ENCODE measurements at regions not wholly inside any gene's neighbourhood (a gene's known extent, or its start where the extent isn't known, plus 50 kb on each side); places are given as distances from the start of the nearest gene placed in this dataset.

DNA sequence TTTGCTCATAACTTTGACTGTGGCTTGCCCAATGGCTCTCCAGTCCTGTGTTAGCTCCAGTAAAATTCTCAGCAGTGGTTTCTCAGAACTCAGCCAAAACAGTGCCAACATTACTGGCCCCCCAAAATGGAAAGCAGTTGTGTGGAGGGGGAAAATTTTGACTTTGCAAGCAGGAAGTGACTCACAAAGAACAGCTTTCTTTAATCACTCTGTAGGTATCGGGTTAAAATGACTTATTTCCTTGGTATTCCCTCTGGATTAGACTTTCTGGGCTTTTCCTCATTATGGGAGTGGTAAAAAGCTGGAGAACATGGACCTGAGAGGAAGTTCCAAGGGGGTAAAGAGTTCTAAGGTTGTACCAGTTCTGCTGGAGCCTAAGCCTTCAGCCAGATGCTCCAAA is 175.7 kb upstream of the RND3 start:
- no peak overlapping the region for H3K27ac ChIP-seq (ENCODE audit: low read length)
- no peaks in the 10 kb centered on the region for H3K4me1 ChIP-seq (ENCODE audit: control insufficient read depth, insufficient read depth, low read length)
- ChIA-PET CTCF (no interaction called here), POLR2A (no interaction called here)
- DNase-seq (ENCODE audit: low read depth, low spot score) (no peak), ATAC-seq (no peak)
- in situ Hi-C loops (cut with HindIII; ENCODE audit: low pct_unique_long_range_greater_than_20kb, low sequenced_read_pairs), result no loop called here
- no peak for TF ChIP-seq POLR2AphosphoS5 (IDR thresholded peaks at IDR 0.05; ENCODE audit: low read depth, low read length)
- TF ChIP-seq, protein P1, sequence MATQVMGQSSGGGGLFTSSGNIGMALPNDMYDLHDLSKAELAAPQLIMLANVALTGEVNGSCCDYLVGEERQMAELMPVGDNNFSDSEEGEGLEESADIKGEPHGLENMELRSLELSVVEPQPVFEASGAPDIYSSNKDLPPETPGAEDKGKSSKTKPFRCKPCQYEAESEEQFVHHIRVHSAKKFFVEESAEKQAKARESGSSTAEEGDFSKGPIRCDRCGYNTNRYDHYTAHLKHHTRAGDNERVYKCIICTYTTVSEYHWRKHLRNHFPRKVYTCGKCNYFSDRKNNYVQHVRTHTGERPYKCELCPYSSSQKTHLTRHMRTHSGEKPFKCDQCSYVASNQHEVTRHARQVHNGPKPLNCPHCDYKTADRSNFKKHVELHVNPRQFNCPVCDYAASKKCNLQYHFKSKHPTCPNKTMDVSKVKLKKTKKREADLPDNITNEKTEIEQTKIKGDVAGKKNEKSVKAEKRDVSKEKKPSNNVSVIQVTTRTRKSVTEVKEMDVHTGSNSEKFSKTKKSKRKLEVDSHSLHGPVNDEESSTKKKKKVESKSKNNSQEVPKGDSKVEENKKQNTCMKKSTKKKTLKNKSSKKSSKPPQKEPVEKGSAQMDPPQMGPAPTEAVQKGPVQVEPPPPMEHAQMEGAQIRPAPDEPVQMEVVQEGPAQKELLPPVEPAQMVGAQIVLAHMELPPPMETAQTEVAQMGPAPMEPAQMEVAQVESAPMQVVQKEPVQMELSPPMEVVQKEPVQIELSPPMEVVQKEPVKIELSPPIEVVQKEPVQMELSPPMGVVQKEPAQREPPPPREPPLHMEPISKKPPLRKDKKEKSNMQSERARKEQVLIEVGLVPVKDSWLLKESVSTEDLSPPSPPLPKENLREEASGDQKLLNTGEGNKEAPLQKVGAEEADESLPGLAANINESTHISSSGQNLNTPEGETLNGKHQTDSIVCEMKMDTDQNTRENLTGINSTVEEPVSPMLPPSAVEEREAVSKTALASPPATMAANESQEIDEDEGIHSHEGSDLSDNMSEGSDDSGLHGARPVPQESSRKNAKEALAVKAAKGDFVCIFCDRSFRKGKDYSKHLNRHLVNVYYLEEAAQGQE (IDR thresholded peaks at IDR 0.05; ENCODE audit: insufficient read depth in 1 of 2, low read depth in 2 of 2, low read length in 1 of 2), result no peak
- TF ChIP-seq, protein P2, sequence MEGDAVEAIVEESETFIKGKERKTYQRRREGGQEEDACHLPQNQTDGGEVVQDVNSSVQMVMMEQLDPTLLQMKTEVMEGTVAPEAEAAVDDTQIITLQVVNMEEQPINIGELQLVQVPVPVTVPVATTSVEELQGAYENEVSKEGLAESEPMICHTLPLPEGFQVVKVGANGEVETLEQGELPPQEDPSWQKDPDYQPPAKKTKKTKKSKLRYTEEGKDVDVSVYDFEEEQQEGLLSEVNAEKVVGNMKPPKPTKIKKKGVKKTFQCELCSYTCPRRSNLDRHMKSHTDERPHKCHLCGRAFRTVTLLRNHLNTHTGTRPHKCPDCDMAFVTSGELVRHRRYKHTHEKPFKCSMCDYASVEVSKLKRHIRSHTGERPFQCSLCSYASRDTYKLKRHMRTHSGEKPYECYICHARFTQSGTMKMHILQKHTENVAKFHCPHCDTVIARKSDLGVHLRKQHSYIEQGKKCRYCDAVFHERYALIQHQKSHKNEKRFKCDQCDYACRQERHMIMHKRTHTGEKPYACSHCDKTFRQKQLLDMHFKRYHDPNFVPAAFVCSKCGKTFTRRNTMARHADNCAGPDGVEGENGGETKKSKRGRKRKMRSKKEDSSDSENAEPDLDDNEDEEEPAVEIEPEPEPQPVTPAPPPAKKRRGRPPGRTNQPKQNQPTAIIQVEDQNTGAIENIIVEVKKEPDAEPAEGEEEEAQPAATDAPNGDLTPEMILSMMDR (IDR thresholded peaks at IDR 0.05), result no peak
- TF ChIP-seq TCF7L2 (IDR thresholded peaks at IDR 0.05; ENCODE audit: low read depth, low read length), result no peak
- no peak for TF ChIP-seq SIN3A (IDR thresholded peaks at IDR 0.05; ENCODE audit: borderline replicate concordance, insufficient read depth, low read depth, low read length)
- H3K4me3 ChIP-seq (ENCODE audit: low read depth in 2 of 2, low read length in 2 of 2), result no peak overlapping the region
- H3K27me3 ChIP-seq (ENCODE audit: control insufficient read depth, insufficient read depth, low read length), result no peaks in the 10 kb centered on the region
- no TSS peak for BruUV-seq (replicated peaks)
- no peaks in the 10 kb centered on the region for H3K9me3 ChIP-seq (ENCODE audit: control insufficient read depth, insufficient read depth, low read depth, low read length)
- intact Hi-C loops (cut with micrococcal nuclease; ENCODE audit: unreplicated experiment), result no loop called here
- no peaks in the 10 kb centered on the region for H3K36me3 ChIP-seq (ENCODE audit: control insufficient read depth, insufficient read depth, low read length)

DNA sequence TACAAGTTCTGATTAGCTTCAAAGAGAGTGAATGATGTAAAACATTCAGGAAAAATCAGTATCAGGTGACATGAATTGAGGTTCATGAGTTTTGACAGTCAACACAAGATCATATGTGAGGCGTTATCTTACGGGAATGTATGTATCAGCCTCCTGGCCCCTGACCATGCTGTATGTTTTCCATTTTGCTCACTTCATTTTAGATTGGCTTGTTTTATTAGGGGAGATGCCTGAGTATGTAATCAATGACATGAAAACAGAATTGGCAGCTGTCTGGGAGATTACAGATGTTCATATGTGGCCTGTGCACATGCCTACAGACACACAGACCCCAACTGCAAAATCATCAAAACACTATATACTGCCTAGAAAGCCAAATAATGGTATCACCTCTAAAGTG is 168.5 kb upstream of the RND3 start:
- Histone ChIP-seq H3K36me3 (ENCODE audit: control insufficient read depth, insufficient read depth, low read length) (no peaks in the 10 kb centered on the region), H3K9me3 (ENCODE audit: control insufficient read depth, insufficient read depth, low read depth, low read length) (no peaks in the 10 kb centered on the region; the same call in 1 of the 2 replicates), H3K27me3 (ENCODE audit: control insufficient read depth, insufficient read depth, low read length) (no peaks in the 10 kb centered on the region), H3K4me1 (ENCODE audit: control insufficient read depth, insufficient read depth, low read length) (no peaks in the 10 kb centered on the region), H3K4me3 (ENCODE audit: low read depth in 2 of 2, low read length in 2 of 2) (no peak overlapping the region), H3K27ac (ENCODE audit: low read length) (no peak overlapping the region)
- ATAC-seq (no peak), DNase-seq (ENCODE audit: low read depth, low spot score) (no peak)
- BruUV-seq (replicated peaks), result no TSS peak
- ChIA-PET POLR2A (no interaction called here), CTCF (no interaction called here)
- TF ChIP-seq, protein P1 (IDR thresholded peaks at IDR 0.05; ENCODE audit: insufficient read depth in 1 of 2, low read depth in 2 of 2, low read length in 1 of 2), result no peak
- TF ChIP-seq SIN3A (IDR thresholded peaks at IDR 0.05; ENCODE audit: borderline replicate concordance, insufficient read depth, low read depth, low read length), result no peak
- no peak for TF ChIP-seq POLR2AphosphoS5 (IDR thresholded peaks at IDR 0.05; ENCODE audit: low read depth, low read length)
- TF ChIP-seq, protein P2 (IDR thresholded peaks at IDR 0.05), result no peak
- TF ChIP-seq TCF7L2 (IDR thresholded peaks at IDR 0.05; ENCODE audit: low read depth, low read length), result no peak
- intact Hi-C loops (cut with micrococcal nuclease; ENCODE audit: unreplicated experiment), result no loop called here
- in situ Hi-C loops (cut with HindIII; ENCODE audit: low pct_unique_long_range_greater_than_20kb, low sequenced_read_pairs), result no loop called here
